ENCODE measurements at regions not wholly inside any gene's neighbourhood (a gene's known extent, or its start where the extent isn't known, plus 50 kb on each side); places are given as distances from the start of the nearest gene placed in this dataset.
"Not testable (repeated sequence)": the region's sequence is repeated elsewhere in the genome, so short reads cannot be mapped to it uniquely, and the experiment has no call there.

GRCh38 chr4:174005422-174005821 is 278.0 kb downstream of the FBXO8 start:
- no peak for DNase-seq

- DNase-seq = no peak
Observed at GRCh38 chr4:173998471-173999144, 284.9 kb downstream of the FBXO8 start.

- not testable (repeated sequence) for DNase-seq
Observed at GRCh38 chr4:173995779-173996178, 287.7 kb downstream of the FBXO8 start.

DNA sequence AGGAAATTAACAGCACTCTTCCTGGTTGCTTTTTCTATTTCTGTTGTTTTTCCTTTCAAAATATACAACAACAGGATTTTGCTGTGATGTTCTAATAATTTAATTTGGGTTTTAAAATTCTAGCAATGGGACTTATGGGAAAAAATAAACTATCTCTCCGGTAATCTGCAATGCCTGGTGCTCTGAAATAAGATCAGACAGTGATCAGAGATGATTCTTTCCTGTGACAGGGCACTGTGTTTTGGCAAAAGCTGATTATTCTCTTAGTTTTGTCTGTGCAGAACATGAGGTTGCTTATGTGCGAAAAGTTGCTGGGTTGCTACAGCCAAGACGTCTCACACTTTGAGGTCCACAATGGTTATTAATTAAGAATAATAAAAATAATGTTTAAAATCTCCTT is 291.7 kb downstream of the FBXO8 start:
- no peak for DNase-seq

DNA sequence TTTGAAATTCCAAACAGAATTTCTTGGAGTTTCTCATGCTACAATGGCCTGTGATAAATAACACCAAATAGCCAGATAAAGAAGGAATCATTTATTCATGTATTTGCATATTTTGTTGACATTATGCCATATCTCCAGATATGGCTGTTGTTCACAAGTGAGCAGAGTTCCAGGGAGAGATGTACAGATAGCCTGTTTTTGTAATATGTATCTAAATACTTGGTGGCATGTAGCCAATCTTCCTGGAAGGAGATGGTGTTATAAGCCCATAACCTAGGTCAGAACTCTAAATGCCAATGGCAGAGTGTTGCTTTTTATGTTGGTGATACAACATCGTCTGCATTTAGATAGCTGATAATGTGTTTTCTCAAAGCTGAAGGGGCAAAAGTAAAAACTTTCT is 292.2 kb downstream of the FBXO8 start:
- DNase-seq = no peak

GRCh38 chr4:173990869-173991210 is 292.6 kb downstream of the FBXO8 start:
- DNase-seq = no peak

DNA sequence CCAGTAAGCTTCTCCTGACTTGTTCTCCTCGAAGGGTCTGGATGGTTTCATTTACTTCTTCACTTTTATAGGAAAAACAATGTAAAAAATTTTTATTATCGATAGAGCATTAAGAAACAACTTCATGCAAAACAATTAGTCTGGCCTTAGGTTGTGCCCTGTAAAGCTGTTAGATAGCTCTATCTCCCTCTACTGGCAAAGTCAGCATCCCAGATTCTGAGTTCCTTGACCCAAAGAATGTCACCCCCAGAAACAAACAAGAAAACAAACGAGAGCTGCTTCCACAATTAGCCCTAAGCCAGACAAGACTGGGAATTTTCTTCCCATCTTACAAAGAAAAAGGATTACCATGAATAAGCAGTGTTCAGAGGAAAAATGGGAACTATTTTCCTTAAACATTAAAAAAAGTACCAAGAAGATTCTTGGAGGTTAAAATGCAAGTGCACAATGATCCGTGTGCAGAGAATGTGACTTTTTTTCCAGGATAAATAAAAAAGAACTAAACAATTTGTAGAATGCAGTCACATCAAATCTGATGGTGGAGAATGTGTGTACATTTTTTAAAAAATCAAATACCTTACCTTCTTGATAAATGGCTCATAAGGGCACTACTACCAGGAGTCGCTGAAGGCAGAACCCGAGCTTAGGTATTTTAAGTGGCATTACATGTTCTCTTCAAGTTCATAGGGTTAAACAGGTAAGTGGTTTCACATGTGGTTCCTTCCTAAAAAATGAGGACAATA is 293.2 kb downstream of the FBXO8 start:
- peak; percentile 41 for DNase-seq

- DNase-seq = not testable (repeated sequence)
Observed at GRCh38 chr4:173963523-173963922, 319.9 kb downstream of the FBXO8 start.

DNA sequence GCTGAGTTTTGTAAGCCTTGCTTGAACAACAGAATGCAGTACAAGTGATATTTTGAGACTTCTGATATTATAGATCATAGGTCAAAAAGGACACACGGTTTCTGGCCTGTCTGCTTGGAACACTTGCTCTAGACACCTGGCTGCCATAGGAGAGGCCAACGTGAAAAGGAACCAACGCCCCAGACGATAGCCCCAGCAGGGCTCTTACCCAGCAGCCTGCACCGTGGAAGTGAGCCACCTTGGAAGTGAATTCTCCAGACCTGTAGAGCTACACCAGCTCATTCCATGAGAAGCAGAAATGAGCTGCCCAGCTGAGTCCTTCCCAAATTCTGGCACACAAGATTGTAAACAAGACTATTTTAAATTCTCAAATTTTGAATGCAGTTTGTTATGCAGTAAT is 323.1 kb downstream of the FBXO8 start:
- no peak for DNase-seq

DNA sequence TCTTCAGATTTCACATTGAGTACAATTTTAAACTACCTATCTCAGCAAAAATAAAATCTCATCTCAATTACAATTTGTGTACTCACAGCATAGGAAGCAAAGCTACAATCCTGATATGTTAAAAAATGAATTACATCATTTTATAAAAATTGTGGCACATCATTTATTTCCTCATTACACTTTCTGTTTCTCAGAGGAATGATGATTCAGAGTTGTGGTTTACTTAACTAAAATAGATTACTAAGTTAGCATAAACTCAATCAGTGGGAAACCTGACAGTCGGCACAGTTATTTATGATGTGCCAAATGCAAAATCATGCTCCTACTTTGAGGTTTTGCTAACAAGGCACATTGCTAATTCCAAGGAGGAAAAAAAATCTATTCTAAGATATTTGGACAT is 325.0 kb downstream of the FBXO8 start:
- no peak for DNase-seq

DNA sequence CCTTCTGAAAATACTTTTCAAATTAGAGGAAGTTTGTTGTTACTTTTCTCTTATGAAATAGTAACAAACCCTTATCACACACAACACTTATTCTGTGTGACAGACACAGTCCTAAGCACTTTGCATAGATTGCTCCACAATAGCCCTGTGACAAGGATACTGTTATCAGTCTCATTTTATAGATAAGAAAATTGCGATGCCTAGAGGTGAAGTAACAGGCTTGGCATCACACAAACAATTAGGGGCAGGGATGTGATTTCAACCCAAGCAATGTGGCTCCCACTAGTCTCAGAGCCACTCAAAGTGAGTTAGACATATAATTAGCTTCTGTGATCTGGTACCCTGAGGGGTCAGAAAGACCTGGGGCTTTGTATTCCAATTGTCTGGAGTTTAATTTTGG is 339.9 kb downstream of the FBXO8 start:
- no peak for DNase-seq

GRCh38 chr4:173940146-173940545 is 343.3 kb downstream of the FBXO8 start:
- no peak for DNase-seq

- DNase-seq = no peak
Observed at GRCh38 chr4:173937631-173938270, 345.7 kb downstream of the FBXO8 start.

- DNase-seq = no peak
Observed at GRCh38 chr4:173936861-173937260, 346.6 kb downstream of the FBXO8 start.

DNA sequence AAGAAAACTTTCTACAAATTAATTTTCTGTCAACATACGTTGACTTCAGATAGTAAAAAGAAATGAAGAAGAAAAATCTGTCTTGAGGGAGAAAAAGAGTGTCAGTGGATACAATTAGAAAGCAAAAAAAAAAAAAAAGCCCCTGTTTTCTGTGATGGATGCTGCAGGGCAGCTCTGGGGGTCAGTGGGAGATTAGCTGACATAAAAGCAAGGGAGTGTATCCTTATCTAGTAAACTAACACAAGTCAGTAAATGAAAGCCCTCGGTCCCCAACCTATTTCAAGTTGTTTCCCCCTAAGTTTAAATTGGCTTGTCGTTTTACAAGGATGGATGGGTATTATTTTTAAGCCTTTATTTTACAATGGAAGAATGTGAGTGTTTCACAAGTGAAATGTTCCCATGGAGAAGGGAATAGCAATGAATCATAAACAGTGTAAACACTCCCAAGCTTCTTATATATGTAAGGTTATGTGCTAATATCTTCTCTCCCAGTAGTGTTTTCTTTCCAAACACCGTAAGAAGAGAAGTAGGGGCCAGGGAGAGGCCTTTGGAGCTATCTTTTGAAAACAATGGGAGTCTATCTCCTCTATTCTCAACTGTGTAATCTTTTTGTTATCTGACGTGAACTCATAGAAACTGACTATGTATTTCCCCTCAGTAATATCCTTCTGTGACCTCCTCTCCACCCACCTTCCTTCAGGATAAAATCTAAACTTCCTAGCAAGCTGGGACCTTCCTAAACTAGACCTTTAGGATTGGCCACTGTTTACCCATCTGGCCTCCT is 347.7 kb downstream of the FBXO8 start:
- DNase-seq = no peak

DNA sequence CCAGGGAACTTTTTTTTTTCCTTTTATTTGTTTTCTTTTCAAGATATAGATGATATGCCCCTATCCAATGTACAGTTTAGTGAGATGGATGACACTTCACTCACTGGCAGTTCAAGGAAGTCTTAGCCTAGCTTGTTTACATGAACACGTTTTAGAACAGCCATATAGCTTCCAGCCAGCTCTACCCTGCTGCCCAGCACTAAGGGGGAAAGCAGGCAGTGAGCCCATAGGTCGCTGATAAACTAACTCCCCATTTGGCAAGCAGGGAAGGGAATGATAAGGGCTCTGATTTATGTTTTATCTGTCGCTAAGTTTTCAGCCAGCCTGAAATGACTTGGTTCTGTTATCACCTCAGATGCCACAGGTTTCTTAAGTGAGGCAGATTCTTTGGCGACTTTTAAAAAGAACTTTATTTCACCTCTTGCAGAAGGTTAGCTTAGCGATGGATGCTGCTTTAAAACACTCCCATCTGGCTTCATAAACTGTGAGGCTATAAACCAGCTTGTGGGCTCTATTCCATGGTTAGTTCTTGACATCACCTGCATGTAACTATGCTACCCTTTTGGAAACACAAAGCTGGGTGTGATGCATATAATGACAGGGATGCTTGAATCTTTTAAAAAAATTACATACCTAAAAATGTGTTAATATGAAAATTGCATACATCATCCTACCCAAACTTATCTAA is 348.4 kb downstream of the FBXO8 start:
- no peak for DNase-seq

DNA sequence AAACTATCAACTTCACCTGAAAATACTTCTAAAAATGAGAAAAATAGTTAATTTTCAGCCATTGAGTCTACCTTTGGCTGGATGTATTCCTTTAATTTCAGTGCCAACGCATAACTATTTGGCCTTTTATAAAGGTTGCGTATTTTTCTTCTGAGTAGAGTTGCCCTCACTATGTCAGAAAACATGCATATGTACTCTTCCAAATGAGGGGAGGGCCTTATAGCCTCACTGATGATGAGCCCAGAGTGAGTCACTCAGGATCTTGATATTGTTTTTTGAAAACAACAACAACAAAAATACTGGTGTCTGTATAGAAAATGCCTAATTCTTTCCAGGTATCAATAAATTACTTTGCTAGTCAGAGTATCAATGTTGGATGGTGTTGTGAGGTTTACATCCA is 349.3 kb downstream of the FBXO8 start:
- no peak for DNase-seq

- DNase-seq = no peak
Observed at GRCh38 chr4:173932701-173933100, 350.8 kb downstream of the FBXO8 start.

GRCh38 chr4:173930329-173930967 is 353.0 kb downstream of the FBXO8 start:
- DNase-seq = no peak

- DNase-seq = no peak
Observed at GRCh38 chr4:173929921-173930320, 353.5 kb downstream of the FBXO8 start.

DNA sequence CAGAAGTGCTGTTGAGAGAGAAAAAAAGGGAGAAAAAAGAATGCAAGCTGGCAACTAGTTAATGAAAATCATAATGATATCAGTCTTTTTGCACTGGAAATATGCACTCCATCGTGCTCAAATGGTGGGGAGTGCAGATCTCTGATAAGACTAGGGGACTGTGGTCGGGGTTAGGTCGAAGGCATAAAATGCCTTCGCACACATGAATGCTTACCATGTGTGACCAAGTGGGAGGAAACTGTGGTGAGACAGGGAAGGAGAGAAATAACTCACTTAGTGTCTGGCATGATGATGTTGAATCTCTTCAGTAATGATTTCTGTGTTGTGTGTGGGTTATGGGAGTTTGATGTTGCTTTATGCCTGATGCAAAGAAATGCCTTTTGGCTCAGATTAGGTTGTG is 358.9 kb downstream of the FBXO8 start:
- DNase-seq = no peak

DNA sequence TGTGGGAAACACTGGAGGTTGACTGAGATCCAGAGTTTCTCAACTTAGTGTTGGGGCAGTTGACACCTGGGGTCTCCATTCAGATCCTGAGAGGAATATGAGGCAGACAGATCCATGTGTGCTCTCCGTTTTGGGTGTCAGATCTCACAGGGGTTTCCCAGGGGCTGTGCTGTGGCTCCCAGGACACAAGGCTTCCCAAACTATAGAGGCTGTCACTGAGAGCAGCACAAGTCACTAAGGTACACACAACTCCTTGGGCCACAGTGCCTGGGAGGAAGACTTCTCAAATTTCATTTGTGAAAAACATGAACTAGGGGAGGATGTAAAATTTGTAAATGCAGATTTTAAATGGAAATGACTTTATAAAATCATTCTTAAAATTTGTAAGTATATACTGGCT is 363.6 kb downstream of the FBXO8 start:
- DNase-seq = no peak
